Forelimb muscle (tissue), 1 donor: ENCODE measurements at regions not wholly inside any gene's neighbourhood (a gene's known extent, or its start where the extent isn't known, plus 50 kb on each side); places are given as distances from the start of the nearest gene placed in this dataset.
"Not testable (repeated sequence)": the region's sequence is repeated elsewhere in the genome, so short reads cannot be mapped to it uniquely, and the experiment has no call there.

Experiments
- DNase-seq: peaks from one replicate; pipeline ENCODE4 v3.0.0-alpha.2; 2013; ENCODE audit warnings: low read depth

DNA sequence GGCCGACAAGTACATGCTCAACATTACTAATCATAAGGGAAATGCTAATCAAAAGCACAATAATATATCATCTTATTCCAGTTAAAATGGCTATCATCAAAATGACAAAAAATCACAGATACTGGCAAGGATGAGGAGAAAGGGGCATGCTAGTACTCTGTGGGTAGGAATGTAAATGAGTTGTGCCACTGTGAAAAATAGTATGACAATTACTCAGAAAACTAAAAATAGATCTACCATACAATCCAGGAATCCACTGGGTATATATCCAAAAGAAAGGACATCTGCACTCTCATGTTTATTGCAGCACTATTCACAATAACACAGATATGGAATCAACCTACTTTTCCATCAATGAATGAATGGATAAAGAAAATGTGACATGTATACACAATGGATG, 1256.5 kb downstream of the SI start:
- no peak for DNase-seq

DNA sequence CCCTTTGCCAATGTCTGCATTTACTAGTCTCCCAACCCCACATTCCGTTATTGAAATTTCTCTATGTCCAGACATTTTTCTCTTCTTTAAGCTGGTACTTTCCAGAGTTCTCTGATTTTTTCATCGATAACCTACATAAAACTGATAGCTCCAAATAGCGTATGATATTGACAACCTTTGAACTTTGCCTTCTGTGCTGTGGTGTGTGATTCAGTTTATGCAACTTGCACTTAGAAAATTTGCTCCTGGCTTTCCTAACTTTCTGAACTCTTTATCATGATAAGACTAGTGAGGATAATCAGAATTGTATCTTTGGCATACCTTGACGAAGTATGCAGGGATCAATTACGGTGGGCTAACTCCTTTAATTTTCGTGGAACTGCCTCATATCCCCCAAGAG, 1261.3 kb downstream of the SI start:
- no peak for DNase-seq

DNA sequence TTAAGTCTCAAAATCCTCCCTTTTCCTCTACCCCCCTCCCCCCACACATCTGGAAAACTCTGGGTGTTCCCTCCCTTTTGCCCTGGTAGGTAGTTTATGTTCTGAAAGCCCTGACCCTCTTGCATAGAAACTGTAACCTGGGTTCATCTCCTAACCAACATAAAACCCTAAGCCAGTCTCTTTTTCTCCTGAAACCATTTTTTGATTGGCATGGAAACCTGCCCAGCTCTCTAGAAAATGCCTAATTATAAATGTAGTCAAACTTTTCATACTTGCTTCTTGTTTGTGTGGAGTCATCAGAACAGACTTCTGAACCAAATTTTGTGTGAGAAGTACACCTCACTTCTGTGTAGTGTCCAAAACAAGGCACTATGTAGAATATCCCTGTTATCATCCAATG, 1264.4 kb downstream of the SI start:
- DNase-seq, result no peak

DNA sequence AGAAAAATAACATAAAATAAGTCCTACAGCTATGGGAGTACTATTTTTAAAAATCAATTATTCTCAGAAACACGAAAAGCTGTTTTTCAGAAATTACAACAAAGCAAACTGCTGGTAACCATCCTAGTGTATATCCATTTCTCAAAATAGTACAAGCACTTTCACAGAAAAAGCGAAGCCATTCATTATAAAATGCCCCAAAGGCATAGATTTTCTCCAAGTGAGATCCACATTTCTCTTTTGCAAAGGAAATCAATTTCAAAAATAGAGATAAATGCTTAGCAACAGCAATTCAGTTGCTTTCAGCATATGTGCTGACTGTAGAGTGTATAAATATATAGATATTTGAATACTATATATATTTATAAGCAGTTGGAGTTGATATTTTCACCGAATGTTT, 1266.3 kb downstream of the SI start:
- no peak for DNase-seq

DNA sequence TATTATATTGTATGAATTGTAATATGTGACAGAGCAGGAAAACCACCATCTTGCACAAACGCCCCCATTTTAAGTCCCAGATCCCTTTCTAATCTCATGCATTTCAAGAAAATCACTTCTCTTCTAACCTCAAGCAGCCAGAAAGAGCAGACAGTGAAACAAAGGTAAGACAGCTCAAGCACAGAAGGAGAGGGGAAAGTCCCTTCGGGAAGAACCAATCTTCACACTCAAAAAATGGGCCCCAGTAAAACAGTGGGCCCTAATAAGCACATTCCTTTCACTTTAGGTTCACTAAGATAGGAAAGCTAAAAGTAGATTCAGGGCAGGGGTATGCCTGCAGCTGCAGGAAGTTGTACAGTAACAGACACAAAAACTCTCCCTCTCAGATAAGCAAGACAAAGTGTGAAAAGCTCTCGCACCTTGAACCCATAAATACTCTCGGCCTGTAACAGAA, 1268.7 kb downstream of the SI start:
- DNase-seq, result no peak

DNA sequence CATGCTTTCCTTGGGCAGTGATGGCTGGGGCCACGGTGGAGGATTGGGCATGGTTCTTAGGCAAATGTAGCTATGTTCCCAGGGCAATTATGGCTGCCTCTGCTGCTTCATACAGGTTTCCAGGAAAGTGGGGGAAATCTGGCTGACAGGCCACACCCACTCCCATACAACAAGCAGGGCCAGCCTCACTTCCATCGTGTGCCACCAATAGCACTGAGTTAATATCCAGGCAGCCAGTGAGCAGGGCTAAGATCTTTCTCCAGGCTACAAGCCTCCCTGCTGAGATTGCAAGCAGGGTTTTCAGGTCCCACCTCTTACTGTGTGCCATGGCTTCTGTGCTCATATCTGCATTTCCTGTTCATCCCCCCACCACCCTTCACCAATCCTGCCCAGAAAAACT, 1291.9 kb downstream of the SI start:
- no peak for DNase-seq

DNA sequence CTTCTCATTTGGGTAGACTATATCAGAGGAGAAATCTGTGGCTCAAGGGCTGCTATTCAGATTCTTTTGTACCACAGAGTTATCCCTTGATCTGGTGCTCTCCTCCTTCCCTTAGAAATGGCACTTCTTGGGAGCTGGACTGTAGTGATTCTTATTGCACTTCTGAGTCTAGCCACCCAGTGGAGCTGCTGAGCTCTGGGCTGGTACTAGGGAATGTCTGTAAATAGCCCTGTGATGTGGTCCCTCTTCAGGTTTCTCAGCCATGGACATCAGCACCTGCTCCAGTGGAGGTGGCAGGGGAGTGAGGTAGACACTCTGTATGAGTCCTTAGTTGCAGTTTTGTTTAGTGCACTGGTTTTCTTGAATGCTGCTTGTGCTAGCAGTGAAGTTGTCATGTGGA, 1292.6 kb downstream of the SI start:
- DNase-seq, result no peak

DNA sequence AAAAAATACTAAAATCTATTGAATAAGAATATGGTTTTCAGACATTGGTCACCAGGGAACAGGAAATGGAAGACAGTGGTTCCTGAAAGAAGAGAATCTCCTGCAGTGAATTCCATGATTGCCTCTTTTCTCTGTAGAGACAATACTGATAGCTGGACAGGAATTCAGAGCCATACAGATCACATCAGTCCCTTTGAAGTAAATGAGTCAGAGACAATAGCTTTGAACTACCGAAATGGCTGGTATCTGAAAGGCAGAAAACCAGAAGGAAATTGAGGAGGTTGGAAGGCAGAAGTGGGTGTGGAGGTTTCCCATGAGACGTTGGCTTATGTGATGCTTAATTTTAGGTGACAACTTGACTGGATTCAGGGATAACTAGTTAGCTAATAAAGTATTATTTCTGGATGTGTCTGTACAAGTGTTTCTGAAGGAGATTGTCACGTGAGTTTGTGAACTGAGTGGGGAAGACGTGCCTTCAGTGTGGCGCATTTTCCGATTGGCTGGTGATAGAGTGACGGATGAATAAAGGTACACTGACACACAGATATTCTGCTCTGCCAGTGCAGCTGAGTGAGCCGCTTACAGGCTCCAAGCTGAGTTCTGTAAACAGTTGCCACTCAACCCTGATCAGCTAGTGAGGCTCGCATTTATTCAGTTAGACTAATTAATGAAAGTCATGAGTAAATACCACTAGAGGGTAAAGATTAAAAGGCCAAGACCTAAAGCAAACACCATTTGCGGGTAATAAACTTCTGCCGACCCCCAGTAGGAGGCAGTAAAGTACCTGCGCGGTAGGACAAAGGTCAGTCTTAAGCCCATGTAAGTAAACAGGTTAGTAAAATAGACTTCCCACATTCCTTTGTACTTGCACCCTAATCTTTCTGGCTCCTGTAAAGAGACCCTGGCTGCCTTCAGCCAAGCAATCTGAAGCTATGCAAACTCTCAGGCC, 1298.6 kb downstream of the SI start:
- DNase-seq, result no peak

DNA sequence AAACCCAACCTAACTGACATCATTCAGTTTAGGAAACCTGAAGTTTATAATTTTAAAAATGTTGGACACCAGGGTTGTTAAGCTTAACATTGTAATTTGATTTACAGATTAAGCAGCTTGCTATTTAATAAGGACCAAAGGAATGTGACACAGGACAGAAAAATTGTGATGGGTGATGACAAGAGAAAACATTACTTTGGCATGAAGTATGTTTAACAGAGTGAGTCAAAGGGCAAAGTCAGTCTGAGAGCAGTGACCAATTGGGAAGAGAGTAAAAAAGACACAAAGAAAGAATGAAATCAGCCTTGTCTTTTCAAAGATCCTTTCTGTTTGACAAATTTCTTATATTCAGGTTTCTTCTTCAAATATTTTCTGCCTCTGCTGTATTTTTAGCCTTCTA, 1301.6 kb downstream of the SI start:
- DNase-seq, result no peak

DNA sequence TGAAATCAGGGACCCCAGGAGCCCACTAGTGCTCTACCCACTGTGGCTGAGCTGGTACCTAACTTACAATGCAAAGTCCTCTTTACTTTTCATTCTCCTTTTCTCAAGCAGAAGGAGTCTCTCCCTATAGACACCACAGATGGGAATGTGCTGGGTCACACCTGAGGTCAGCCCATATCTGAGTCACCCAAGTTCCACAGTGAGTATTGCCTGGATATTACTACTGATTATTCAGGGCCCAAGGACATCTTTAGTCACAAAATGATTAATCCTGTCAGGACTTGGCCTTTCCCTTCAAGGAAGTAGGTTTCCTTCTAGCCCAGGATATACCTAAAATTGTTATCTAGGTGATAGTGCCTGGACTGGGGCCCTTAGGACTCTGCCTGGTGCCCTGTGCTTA, 1305.2 kb downstream of the SI start:
- no peak for DNase-seq

DNA sequence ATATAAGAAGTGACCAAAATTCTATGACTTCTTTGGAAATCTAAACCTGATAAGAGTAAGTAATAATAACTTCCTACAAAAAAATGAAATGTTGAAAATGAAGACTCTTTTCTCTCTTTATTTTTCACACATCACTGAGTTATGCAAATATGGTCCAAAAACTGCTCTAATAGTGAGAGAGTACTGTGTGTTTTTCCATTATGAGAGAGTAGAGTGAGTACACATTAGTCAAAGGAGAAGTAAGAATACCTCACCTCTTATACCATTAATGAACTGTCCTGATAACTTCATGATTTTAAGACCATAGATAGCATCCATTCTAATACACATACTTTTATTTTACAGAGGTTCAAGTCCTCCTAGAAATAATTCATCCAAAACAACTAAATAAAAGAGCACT, 1310.2 kb downstream of the SI start:
- DNase-seq, result no peak

DNA sequence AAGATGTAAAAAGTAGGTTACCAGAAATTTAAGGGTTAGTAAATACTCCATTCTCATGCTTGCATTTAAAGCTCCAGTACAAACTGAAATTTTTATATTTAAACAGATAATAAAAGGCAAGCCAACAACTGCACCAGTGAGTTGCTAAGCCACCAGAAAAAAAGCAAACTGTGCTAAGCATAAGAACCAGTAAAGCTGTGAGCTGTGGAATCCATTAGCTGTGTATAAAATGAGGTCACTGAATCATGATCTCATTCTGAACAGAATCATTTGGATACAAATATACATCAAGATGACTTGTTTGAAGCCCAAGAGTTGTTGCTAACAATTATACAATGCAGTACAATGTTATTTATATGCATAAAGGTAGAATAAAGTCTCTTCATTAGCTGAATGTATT, 1312.2 kb downstream of the SI start:
- no peak for DNase-seq

DNA sequence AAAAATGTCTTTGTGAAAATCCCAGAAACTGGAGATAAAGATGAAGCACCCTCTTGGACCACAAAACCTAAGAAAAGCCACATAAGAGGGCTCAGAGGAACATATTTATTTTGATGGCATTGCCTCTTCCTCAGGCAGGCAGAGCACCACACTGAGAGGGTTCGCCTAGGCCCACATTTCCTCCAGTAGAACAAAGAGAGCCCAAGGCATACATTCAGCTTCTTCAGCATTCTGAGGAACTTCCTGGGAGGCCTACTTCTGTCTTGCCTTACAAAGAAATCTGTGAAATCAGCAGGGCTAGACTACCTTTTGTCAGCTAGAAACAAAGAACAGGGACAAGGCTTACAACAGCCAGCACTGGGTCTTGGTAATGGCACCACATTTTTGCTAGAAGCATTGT, 1325.3 kb downstream of the SI start:
- no peak for DNase-seq

DNA sequence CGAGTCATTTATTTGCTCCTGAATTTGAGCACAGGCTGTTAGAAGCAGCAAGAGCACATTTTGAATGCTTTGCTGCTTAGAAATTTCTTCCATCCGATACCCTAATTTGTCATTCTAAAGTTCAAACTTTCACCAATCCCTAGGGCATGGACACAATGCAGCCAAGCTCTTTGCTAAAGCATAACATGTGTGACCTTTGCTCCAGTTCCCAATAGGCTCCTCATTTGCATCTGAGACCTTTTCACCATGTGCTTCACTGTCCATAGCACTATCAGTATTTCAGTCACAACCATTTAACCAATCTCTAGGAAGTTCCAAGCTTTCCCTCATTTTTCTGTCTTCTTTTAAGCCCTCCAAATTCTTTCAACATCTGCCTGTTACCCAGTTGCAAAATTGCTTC, 1333.1 kb downstream of the SI start:
- no peak for DNase-seq

DNA sequence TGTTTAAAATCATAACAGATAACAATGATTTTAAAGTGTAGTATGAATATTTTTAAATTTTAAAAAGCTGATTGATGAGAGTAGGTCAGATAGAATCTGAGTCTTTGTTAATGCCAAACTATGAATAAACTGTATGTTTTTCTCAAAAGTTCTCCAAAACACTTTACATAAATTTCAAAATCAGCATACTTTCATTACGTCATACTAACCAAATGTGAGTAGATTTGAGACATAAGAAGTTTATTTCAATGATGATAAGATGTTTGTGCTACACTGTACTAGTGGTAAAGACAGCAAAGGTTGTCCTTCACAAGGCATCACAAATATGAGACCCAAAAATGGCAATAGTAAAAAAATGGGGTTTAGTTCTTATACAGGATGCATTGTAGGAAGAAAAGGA, 1342.9 kb downstream of the SI start:
- DNase-seq, result no peak

DNA sequence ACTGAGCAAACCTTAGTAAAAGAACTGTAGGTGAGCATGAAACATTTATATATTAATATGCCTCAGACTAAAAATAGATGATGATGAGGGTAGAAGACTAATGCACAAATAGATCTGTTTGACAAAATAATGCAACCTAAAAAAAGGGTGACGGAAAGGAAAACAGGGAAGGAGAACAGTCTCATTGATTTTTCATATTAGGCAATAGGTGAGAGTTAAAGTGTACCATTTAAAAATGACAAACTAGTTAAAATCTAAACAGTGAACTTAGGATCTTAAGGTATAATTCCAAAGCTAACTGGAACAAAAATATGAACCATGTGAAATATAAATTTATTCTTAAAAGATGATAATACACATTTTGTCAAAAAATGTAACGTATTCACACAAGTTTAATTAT, 1347.6 kb downstream of the SI start:
- no peak for DNase-seq

DNA sequence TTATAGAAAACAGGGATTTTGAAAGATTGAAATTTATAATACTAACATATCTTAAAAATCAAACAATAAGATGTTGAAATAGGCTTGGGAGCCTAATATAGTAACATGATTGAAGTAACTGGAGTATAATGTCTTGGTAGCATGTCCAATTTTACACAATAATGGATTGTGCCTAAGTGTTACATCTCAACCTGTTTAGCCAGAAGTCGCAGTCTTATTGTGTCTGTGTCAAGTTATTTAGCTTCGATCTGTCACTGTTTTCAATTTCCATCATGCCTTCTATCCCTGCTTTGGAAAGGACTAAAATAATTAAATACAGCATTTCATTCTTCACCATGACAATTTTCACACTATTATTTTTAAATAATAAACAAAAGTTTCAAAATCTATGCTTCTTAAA, 1352.2 kb downstream of the SI start:
- no peak for DNase-seq

DNA sequence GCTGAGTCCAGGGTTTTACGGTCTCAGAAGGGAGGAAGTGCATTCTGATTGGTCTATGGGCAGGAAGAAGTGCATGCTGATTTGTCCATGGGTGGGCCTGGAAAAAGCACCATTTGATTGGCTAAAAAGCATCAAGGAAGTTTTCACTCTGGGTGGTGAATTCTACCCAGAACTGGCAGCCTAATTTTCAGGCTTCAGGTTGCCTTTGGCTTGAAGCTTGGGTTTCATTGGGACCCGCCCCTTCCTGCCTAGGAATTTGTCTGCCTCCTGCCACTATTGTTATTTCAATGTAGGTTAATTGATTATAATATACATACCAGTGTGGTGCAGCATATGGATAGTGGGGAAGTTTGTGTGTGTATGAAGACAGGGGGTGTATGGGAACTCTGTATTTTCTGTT, 1355.9 kb downstream of the SI start:
- DNase-seq, result no peak

DNA sequence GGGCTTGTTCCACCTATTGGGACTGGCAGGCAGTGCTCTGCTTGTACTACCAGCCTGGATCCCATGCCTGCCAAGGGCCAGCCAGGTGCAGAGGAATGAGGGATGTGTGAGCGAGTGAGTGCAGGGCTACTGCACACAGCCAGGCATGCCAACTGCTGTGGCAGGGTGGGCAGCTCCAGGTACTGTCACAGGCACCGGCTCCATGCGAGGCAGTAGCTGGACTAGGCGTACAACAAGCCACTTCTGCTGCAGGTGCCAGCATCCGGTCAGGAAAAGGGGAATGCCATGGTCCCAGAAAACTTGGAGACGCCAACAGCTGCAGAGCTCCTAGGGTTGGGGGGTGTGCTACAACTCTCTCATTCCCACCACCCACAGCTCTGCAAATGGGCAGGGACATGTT, 1356.7 kb downstream of the SI start:
- no peak for DNase-seq

DNA sequence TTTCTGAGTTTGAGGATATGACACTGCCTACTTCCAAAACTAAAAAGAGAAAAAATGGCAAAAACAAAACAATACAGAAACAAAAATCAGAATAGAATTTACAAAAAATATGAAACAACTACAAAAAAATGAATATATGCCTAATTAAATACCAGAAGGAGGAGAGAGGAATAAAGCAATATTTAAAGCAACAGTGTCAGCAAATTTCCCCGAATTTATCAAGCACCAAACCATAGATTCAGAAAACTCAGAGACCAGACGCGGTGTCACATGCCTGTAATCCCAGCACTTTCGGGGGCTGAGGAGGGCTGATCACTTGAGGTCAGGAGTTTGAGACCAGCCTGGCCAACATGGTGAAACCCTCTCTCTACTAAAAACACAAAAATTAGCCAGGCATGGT, 1360.9 kb downstream of the SI start:
- DNase-seq, result no peak

DNA sequence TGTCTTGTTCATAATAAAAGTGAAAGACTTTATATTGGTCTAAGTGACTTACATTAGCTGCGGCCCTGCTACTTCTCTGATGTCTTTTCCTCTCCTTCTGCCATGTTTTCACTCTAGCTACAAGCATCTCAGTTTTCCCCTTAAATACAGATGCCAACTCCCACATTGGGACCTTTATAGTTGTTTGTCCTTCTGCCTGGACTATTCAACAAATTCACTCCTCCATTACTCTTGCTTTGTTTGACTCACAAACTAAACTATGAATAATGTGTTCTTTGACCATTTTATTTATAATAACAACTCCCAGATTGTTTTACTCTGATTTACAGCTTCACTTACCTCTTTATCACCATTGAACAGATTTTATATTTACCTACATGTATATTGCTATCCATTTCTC, 1369.9 kb downstream of the SI start:
- DNase-seq, result no peak

DNA sequence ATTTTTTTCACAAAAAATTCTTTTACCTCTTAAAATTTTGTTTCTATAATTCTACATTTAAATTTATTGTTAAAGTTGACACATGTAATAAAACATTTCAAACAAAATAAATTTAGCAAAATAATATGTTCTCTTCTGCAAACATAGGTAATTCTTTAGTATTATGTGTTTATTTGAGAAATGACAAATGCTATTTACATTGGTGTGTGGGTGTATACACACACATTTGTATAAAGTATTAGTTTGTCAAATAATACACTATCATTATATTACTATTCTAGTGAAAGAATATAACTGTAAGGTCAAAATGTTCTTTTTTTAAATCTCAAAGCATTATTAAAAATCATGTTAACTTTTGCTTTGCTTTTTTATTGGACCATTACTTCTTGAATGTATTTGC, 1370.6 kb downstream of the SI start:
- DNase-seq, result no peak

DNA sequence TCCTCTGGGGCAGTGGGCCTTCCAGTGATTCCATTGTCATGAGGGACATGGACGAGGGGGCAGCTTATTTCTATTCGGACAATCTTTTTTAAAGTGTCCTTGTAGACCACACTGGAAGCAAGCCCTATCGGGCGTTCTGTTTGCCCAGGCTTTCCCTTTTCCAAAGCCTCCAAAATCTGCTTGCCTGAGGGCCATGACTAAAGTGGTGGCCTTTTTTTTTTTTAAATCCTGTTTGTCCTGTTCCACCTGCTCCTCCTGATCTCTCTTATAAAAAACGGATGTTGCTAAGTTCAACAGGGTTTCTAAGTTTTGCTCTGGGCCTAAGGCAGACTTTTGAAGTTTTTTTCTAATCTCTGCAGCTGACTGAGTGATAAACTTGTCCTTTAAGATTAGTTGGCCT, 1380.1 kb downstream of the SI start:
- not testable (repeated sequence) for DNase-seq

DNA sequence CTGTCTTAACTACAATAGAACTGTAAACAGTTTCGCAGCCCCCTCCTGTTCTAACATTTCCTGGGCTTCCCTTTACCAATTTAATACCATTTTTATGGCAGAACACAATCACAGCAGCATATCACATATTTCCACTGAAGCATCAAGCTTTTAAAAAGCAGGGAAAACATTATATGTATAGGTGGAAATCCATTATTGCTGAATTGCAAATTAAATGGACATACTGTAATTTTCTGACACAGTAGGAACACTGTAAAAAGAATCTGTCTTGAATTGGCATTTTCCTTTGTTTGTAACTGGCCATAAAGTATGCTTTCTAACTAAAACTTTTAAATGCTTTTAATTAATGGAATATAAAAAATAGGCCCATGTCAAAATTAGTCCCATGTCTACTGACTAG, 1385.8 kb downstream of the SI start:
- DNase-seq, result no peak
